NCI-H526 (cell line): ENCODE measurements at regions not wholly inside any gene's neighbourhood (a gene's known extent, or its start where the extent isn't known, plus 50 kb on each side); places are given as distances from the start of the nearest gene placed in this dataset.
"Not testable (repeated sequence)": the region's sequence is repeated elsewhere in the genome, so short reads cannot be mapped to it uniquely, and the experiment has no call there.

ENCODE experiments used
- DNase-seq, 2 experiments: peaks; one replicate each; lab custom pipeline; 2025; lab: John Stamatoyannopoulos, UW

DNA sequence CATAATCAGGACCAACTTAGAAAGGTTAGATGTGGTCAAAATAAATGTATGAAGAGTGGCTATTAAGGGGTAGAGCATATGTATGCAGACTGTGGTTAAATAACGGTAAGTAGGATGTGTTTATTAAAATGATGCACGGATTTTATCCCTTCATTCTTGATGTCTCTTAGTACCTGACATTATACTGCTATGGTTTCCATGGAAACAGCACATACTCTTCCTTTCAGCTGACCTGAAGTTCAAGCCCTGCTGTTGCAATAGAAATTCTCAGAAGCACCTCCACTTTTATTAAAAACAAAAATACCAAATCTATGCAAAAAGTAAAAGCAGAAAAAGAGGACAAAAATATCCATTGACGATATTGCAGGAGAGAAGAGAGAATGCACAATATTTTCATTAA lies 381.4 kb downstream of the RWDD3 start:
- DNase-seq: no peak

DNA sequence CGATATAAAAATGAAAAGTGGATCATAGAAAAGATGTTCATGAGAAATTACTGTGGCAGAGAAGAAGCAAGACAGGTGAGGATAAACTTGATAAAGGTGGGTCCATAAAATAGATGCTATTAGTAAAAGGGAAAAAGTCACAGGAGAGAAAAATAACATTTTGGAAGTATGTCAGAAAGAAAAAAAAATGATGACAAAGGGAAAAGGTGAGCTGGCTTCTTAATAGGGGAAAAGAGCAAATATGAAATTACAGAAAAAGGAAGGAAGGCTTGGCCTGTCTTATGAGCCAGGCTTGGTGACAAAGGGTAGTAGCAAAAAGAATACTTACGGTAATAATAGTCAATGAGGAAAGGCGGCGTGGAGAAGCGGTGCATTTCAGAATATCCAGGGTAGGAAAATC lies 386.1 kb downstream of the RWDD3 start:
- no peak for DNase-seq

DNA sequence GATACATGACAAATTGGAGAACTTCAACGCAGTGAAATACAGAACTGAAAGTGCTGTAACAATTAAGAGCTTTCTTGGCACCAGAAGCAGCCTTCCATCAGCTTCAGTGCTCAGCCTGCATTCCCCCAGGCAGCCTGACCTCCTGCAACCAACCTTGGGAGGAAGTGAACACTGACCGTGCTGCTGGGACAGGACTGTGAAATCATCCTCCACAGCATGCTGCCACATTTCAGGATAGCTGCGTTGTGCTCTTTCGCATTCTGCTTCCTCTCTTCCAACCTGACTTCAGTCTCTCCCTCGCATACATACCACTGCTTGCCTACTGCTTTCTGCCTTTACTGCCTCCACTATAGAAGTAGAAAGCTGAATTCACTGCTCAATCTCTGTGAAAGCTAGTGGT lies 388.6 kb downstream of the RWDD3 start:
- no peak for DNase-seq

DNA sequence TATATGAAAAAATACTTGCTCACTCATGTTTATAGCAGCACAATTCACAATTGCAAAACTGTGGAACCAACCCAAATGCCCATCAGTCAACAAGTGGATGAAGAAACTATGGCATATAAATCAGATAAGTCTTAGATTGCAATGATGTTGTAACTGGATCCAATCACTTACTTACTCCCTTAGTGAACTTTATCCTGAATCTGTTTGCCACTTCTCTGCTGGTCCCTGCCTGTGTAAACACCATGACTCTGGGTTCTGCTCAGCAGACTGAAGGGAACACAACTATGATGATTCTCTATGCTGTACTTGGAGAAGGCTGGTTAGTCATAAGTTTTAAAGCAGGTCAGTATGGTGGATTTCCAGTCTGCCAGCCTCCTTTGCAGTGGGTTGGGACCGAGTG lies 391.2 kb downstream of the RWDD3 start:
- DNase-seq: no peak

DNA sequence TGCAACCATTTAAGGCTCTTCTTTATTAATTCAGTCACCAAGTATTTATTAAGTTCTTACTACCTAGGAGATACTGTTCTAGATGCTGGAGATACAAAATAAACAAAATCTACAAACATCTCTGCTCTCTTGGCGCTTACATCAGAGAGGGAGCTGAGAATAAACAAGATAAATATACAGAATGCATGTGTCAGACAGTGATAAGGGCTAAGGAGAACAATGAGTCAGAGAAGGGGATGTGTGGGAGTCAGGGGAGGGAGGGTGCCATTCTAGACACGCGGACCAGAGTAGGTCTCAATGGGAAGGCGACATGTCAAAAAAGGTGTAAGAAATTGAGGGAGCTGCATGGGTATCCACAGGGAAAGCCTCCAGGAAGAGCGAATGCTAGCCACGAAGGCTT lies 393.2 kb downstream of the RWDD3 start:
- no peak for DNase-seq

DNA sequence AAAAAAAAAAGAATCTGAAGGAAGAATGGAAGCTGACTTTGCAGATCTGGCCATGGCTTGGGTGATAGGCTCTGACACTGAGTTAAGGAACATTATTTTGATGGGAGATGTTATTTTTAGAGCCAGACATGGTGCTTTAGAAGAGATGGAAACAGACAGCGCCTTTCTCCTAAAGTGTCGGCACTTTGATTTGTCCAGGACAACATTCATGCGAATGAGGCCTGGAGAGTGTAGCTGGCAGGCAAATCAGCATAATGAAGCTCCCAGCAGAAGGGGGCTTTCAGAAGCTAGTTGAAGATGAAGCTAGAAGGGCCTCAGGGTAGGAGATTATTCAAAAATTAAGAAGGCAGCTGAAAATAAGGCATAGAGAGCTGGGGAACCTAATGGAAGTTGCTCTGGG lies 397.7 kb downstream of the RWDD3 start:
- no peak for DNase-seq

DNA sequence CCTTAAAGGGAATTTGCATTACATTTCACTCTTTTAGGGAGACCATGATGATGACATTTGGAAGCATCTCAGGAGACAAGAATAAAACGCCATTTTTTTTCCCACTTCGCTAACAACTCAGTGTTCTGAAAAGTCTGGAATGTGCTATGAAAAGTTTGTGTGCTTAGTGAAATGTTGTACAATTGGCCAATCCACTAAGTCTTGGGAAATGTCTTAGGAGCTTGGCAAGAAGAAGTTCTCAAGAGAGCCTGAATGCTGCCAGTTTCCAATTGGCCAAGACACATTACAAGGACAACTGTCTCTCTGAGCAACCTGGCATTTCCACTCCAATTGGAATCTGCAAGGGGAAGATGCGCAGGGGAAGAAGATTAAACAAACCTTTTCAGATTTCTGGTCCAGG lies 401.8 kb downstream of the RWDD3 start:
- DNase-seq: no peak

DNA sequence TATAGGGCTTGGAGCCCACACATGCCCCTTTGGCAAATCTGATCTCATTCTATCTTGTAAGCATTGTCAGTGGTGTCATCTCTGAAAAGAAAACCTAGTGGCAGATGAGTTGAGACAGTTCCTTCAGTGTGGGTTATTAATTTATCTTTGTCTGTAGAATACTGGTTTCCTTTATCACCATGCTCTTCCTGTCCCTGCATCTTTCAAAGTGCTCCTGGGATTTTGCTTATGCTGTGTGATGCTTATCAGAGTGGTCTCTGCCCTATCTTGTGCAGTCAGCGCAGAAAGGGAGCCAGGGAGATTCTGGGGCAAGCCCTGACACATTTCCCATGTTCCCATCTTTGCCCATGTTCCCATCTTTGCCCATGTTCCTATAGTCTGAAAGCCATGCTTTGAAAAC lies 402.9 kb downstream of the RWDD3 start:
- DNase-seq: no peak

DNA sequence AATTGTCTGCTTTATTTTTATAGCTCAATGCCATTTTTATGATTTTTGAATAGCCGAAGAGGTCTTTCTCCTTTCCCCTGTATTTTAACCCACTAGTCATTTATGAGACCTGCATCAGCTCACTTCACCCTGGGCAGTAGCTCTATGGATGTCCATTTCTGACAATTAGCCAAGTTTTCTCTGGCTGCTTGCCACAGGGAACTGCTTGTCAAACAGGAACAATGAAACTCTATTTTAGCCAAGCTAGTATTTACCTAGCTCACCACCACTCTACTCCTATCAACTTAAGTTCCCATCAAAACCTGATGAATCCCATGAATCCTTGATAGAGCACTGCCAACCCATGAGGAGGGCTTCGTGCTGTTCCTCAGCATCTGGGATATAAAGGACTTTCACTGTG lies 406.7 kb downstream of the RWDD3 start:
- DNase-seq: no peak

DNA sequence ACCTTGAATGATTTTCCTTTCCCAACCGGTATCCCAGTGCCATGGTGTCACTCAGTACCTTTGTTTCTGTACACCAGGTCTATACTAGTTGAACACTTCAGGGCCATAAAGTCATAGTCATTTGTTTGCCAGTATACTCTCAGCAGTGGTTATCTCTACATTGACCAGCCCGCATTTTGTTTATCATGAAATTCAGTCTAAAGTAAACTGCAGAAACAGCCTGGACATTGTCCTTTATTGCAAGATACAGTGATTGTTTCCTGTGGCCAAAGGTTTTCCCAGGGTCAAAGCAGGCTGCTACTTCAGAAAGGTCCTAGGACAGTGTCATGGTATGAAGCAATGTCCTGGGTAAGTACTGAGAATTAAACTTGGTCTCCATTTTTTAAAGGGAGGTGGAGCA lies 407.4 kb downstream of the RWDD3 start:
- DNase-seq: no peak

DNA sequence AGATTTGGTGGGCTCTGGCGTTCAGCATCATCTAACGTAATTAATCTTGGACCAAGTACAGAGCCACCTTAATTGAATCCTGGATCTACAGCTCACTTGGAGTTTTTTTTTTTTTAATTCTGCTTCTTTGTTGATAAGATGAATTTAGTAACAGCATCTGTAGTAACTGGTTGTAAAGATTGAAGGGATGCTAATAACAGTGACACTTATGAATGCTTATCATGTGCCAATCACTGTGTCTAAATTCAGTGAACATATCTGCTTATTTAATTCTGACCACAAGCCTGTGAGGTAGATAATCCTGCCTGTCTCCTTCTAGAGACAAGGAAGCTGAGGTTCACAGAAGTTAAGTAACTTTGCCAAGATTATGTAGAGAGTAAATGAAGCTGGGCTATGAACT lies 408.0 kb downstream of the RWDD3 start:
- no peak for DNase-seq

DNA sequence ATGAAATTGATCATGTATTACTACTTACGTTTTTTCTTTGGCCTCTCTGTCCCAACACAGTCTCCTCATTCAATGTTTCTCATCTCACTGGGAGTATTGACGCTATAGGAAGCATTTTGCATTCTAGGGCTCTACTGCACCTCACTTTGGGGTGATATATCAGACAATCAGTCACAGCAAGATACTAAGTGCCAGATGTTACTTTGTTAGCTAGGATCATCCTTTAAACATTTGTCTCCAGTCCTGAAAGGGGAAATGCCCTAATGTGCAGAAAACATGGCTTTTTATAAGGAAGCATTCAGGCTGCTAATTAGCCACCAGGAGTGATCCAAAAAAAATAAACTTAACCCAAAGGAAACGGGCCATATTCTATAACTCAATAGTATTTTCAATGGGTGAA lies 409.1 kb downstream of the RWDD3 start:
- DNase-seq: no peak

DNA sequence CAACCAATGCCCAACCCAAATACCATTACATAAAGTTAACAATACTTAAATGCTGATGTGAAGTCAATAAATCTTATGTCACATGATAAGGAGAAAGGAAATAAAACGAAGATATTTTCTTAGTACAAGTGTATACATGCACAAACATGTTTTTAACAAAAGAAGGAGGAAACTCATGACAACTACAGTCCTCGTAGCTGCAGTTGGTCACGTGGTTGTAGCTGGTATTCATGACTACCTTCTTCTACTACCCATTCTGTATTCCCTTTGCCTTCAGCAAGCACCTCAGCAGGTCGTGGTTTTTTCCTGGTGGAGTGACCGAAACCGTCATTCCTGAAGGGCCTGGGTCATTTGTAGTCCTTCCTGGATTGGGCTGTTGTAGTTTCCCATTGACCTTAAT lies 411.1 kb downstream of the RWDD3 start:
- DNase-seq: not testable (repeated sequence)

DNA sequence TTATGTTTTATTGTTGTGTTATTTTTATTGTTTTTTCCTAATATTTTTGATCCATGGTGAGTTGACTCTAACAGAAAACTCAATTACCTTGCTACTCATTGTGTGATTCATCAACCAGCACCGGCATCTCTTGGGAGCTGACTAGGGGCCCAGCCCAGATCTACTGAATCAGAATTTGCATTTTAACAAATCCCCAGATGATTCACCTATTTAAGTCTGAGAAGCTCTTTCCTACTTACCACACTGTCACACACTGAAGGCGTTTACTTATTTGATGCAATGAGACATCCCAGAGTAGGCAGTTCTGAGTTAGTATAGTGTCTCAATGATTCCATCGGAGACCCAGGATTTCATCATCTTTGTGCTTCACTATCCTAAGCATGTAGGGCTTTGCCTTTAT lies 416.6 kb downstream of the RWDD3 start:
- peak; percentile 74 to 82 for DNase-seq

DNA sequence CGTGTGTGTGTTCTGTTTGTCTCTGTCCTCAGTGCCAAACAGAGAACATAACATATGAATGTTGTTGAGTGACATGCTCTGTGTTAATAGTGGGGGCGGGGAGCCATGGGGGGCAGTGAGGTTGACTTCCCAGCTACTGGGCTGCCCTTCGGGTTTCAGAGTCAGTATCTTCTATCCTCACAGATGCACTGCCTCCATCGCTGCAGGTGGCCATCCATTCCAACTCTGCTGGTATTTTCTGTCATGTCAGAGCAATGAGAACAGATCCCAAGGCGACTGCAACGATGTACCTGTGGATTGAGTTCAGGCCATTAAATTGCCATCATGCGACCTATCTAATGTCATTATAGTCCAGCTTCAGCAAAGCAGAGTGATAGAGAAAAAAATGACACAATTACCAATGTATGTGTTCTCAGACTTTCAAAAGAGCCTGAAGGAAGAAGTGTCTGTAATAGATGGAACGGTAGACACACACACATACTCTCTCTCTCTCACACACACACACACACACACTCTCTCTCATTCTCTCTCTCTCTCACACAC lies 418.5 kb downstream of the RWDD3 start:
- DNase-seq: no peak

DNA sequence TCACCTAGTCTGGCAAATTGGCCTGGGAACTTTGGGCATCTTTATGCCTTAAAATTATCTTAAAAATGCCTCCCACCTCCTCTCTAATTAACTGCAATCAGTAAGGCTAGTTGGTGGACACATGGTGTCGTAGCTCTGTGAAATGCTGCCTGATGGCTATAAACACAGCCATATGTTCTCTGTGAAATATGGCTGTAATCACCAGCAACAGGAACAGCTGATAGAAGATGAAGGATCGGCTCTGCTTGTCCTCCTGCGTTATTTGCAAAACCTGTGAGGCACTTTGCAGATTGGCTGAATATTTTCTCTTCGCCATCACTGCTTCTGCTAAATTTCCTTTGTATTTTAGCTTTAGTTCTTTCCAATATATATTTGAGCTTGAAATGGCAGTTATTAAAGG lies 419.6 kb downstream of the RWDD3 start:
- DNase-seq: no peak

DNA sequence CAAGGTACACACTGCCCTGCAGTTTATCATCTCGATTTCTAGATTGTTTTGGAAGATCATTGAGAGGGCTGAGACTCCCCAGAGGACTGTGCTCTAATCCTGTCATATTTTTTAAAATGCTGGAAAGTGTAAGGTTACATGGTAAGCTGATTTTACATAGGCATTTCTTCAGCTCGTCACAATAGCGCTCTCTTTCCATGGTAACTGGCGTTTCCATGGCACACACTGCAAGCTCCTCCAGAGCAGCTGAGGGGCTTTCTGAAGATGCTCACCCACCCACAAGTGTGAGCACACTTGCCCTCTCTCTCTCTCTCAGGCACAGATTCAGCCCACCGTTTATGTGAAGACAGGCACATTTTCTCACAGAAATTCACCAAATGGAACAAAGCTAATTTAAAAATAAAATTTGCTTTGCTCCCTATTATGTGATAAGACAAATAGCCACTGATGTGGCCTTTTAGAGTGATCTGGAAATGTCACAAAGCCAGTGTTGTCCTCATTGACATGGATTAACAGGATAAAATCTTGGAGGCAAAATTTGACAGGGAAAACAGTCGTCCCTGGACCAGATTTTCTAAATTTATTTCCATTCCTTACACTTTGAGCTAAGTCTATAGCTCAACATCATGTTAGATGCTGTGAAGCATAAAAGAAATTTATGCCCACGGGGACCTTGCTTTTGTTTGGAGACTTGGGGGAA lies 421.5 kb downstream of the RWDD3 start:
- no peak for DNase-seq

DNA sequence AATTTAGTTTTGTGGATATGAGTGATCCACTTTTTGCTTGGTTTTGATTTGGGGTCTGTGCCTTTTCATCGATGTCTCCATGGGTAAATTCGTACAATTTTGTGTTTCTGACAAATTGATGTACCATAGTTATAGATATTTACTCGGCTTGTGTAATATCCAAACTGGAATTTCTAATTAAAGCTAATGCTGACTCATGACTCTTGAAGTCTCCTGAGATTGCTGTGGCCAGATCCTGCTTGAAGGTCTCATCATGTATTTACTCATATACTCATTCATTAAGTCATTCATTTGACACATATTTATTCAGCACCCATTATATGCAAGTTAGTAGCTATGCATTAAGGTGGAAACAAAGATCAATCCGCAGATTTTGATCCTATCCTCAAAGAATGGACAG lies 423.2 kb downstream of the RWDD3 start:
- DNase-seq: no peak

DNA sequence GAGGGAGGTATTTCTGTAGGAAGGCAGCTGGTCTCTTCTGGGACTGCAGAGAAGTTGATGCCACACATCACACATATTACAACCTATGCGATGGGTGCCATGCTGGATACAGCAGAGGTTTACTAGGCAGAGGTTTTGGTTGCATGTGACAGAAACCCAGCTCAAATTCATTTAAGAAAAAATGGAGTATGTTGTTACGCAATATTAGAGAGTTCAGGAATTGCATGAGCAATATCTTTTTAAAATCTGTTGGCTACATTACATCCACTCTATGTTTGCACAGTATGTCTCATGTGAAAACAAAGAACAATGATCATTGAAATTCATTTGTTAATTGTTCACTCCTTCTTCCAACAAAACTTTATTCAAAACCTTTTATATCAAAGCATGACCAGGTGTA lies 425.2 kb downstream of the RWDD3 start:
- DNase-seq: no peak

DNA sequence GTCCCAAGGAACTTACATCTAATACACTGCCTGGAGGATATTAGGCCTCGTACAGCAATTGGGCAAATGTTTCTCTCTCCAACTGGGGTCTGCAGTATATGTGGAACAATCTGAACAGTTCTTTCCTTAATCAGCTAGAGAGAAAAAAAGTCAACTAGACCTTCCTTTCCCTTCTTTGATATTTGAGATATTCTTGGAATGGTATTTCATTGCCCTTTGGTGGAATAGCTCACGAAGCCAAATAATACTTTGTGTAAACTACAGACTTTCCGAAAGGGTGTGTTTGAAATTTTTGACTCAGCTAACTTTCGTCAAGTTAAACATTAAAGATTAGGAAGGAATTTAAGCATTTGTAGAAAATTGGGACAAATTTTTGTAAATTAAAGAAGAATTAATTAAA lies 425.6 kb downstream of the RWDD3 start:
- no peak for DNase-seq

DNA sequence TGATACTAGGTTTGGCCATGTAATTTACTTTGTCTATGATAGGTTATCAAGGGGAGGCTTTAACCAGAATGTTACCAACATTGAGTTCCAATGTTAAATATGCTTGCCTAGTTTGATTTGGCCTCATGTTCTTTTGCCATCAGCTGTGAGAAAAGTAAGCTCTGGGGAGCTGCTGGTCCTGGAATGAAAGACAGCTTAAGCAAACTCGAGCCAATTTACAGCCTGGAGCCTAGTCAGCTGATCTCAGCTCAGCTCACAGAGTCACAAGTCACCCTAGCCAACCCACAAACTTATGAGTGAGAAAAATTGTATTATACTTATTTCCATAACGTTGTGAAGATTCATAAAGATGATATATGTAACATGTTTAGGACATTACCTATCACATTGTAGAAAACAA lies 426.7 kb downstream of the RWDD3 start:
- DNase-seq: no peak

DNA sequence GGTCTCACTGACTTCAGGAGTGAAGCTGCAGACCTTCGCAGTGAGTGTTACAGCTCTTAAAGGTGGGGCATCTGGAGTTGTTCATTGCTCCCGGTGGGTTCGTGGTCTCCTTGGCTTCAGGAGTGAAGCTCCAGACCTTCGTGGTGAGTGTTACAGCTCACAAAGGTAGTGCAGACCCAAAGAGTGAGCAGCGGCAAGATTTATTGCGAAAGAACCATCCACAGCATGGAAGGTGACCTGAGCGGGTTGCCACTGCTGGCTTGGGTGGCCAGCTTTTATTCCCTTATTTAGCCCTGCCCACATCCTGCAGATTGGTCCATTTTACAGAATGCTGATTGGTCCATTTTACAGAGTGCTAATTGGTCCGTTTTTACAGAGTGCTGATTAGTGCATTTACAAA lies 429.5 kb downstream of the RWDD3 start:
- DNase-seq: not testable (repeated sequence)

DNA sequence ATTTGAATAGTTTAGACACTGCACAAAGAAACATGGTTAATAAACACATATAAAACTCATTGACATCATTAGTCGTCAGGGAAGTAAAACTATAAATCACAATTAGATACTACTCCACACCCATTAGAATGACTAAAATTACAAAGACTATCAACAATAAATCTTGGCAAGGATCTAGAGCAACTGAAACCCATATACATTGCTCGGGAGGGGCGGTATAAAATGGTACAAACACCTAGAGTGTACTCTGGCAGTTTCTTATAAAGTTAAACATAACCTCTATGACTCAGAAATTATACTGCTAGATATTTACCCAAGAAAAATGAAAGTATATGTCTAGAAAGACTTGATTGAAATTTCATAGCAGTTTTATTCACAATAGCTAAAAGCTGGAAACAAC lies 434.2 kb downstream of the RWDD3 start:
- no peak for DNase-seq

DNA sequence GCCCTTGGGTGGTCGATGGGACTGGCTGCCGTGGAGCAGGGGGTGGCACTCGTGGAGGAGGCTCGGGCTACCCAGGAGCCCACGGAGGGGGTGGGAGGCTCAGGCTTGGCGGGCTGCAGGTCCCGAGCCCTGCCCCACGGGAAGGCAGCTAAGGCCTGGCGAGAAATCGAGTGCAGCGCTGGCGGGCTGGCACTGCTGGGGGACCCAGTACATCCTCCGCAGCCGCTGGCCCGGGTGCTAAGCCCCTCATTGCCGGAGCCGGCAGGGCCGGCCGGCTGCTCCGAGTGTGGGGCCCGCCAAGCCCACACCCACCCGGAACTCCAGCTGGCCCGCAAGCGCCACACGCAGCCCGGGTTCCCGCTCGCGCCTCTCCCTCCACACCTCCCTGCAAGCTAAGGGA lies 435.6 kb downstream of the RWDD3 start:
- DNase-seq: not testable (repeated sequence)
